Hematopoietic multipotent progenitor cell treated with erythropoietin and hydrocortisone succinate and interleukin-3 and kit ligand, for 4 days (in vitro differentiated cells): ENCODE measurements at regions not wholly inside any gene's neighbourhood (a gene's known extent, or its start where the extent isn't known, plus 50 kb on each side); places are given as distances from the start of the nearest gene placed in this dataset.

Source experiments
- DNase-seq: peaks from one replicate; pipeline ENCODE4 v3.0.0-alpha.2; 2015

- peak; percentile 70 for DNase-seq
Measured at GRCh38 chr3:151935446-151935845, 62.0 kb downstream of the SUCNR1 start.

- no peak for DNase-seq
Measured at GRCh38 chr3:151940481-151940880, 67.0 kb downstream of the SUCNR1 start.

- no peak for DNase-seq
Measured at GRCh38 chr3:151943539-151943938, 70.1 kb downstream of the SUCNR1 start.

- no peak for DNase-seq
Measured at GRCh38 chr3:151944356-151944755, 70.9 kb downstream of the SUCNR1 start.

GRCh38 chr3:151946606-151947005 is 73.2 kb downstream of the SUCNR1 start:
- DNase-seq, result no peak

GRCh38 chr3:151949706-151950105 is 76.3 kb downstream of the SUCNR1 start:
- DNase-seq, result no peak

GRCh38 chr3:151955356-151955755 is 81.9 kb downstream of the SUCNR1 start:
- DNase-seq, result no peak

GRCh38 chr3:151960961-151961580 is 87.6 kb downstream of the SUCNR1 start:
- DNase-seq, result no peak

GRCh38 chr3:151962352-151962751 is 88.9 kb downstream of the SUCNR1 start:
- no peak for DNase-seq

GRCh38 chr3:151962912-151963311 is 89.5 kb downstream of the SUCNR1 start:
- DNase-seq, result no peak

- DNase-seq, result no peak
Measured at GRCh38 chr3:151964743-151965142, 91.3 kb downstream of the SUCNR1 start.

- no peak for DNase-seq
Measured at GRCh38 chr3:151969026-151969642, 95.7 kb downstream of the SUCNR1 start.

- no peak for DNase-seq
Measured at GRCh38 chr3:151971814-151972579, 98.6 kb downstream of the SUCNR1 start.

- DNase-seq, result peak; percentile 12
Measured at GRCh38 chr3:151974067-151974466, 100.6 kb downstream of the SUCNR1 start.

GRCh38 chr3:151976211-151977050 is 103.0 kb downstream of the SUCNR1 start:
- DNase-seq, result peak; percentile 48

GRCh38 chr3:151979906-151980305 is 106.5 kb downstream of the SUCNR1 start:
- peak; percentile 21 for DNase-seq

- peak; percentile 14 for DNase-seq
Measured at GRCh38 chr3:151983538-151983937, 110.1 kb downstream of the SUCNR1 start.

- no peak for DNase-seq
Measured at GRCh38 chr3:151985787-151986430, 112.5 kb downstream of the SUCNR1 start.

GRCh38 chr3:151987893-151988292 is 114.5 kb downstream of the SUCNR1 start:
- DNase-seq, result no peak

- no peak for DNase-seq
Measured at GRCh38 chr3:151989621-151990020, 116.2 kb downstream of the SUCNR1 start.

- no peak for DNase-seq
Measured at GRCh38 chr3:151990696-151991376, 117.4 kb downstream of the SUCNR1 start.
